Endothelial cell of umbilical vein (primary cell): ENCODE measurements at regions not wholly inside any gene's neighbourhood (a gene's known extent, or its start where the extent isn't known, plus 50 kb on each side); places are given as distances from the start of the nearest gene placed in this dataset.

ENCODE experiments used
- BruUV-seq: library from RNA; stranded (reverse); fragments of 400-500 nt; replicated peaks from 2 replicates; lab custom pipeline; 2021; lab: Mats Ljungman, UMichigan
- CTCF ChIA-PET: fragments of 300-600, 350-600 bp; sonication (Branson Sonifier 250); formaldehyde crosslinking; loops from one replicate; lab custom pipeline; 2021; ENCODE audit warnings: antibody characterized with exemption, inconsistent platforms; lab: Charles Lee
- POLR2A ChIA-PET: fragments of 300-600, 350-600 bp; sonication (Branson Sonifier 250); formaldehyde crosslinking; loops from one replicate; lab custom pipeline; 2021; ENCODE audit warnings: antibody characterized with exemption, inconsistent platforms; lab: Charles Lee
- DNase-seq: peaks from one replicate; pipeline ENCODE4 v3.0.0-alpha.2; 2011; ENCODE audit warnings: low read depth, low spot score
- FAIRE-seq: peaks from 2 replicates; lab custom pipeline; 2011; peaks lifted over from hg19 to GRCh38; lab: Jason Lieb, UNC
- H2AFZ ChIP-seq: 2 replicates; pipeline ENCODE4 v1.6.0; 2012; ENCODE audit warnings: low read depth, low read length, control low read depth, inconsistent platforms
- H3K27ac ChIP-seq: 2 replicates; pipeline ENCODE4 v1.5.1; 2011; ENCODE audit warnings: low read depth, mild to moderate bottlenecking, control low read depth, low read length, moderate library complexity; ENCODE audit not compliant: insufficient read depth
- H3K27me3 ChIP-seq, 2 experiments: 2 replicates each; pipeline versions ENCODE4 v1.6.0 to v1.6.1; 2011; ENCODE audit warnings: low read length in 2 of 2, mixed read lengths in 1 of 2; ENCODE audit not compliant: control insufficient read depth in 2 of 2, insufficient read depth in 2 of 2
- H3K36me3 ChIP-seq, 2 experiments: 2 replicates in 1 of 2; 3 replicates in 1 of 2; pipeline ENCODE4 v1.5.1; 2011; ENCODE audit warnings: low read length in 2 of 2, mild to moderate bottlenecking in 1 of 2, moderate library complexity in 1 of 2; ENCODE audit not compliant: control insufficient read depth in 2 of 2, insufficient read depth in 2 of 2; ENCODE audit errors: extremely low read depth in 1 of 2
- H3K4me1 ChIP-seq: 3 replicates; pipeline ENCODE4 v1.5.1; 2011; ENCODE audit warnings: mild to moderate bottlenecking, low read length; ENCODE audit not compliant: control insufficient read depth, insufficient read depth; ENCODE audit errors: extremely low read depth
- H3K4me2 ChIP-seq: 2 replicates; pipeline ENCODE4 v1.6.1; 2011; ENCODE audit warnings: low read length, control low read depth, mixed read lengths; ENCODE audit not compliant: insufficient read depth
- H3K4me3 ChIP-seq, 3 experiments: fragments of 200-600 bp in 1 of 3; sonication (generic), shearing (Covaris generic) in 1 of 3; replicated peaks in 1 of 3; 2 replicates each; pipeline ENCODE4 v1.5.1; 2011 to 2016; ENCODE audit warnings: control low read depth in 3 of 3, low read length in 3 of 3, mild to moderate bottlenecking in 2 of 3, inconsistent platforms in 1 of 3, low read depth in 1 of 3, moderate library complexity in 1 of 3; ENCODE audit not compliant: insufficient read depth in 1 of 3
- H3K79me2 ChIP-seq: 2 replicates; pipeline ENCODE4 v1.6.0; 2012; ENCODE audit warnings: low read length, inconsistent platforms; ENCODE audit not compliant: control insufficient read depth, insufficient read depth
- H3K9ac ChIP-seq: replicated peaks from 2 replicates; pipeline ENCODE3; 2011; ENCODE audit warnings: low read length, control low read depth; ENCODE audit not compliant: insufficient read depth; ENCODE audit errors: extremely low read depth
- H3K9me1 ChIP-seq: replicated peaks from 3 replicates; pipeline ENCODE4 v1.6.0; 2011; ENCODE audit warnings: mild to moderate bottlenecking, low read length; ENCODE audit not compliant: control insufficient read depth, insufficient read depth; ENCODE audit errors: extremely low read depth
- H3K9me3 ChIP-seq: replicated peaks from 2 replicates; pipeline ENCODE4 v1.5.1; 2012; ENCODE audit warnings: low read length, inconsistent platforms; ENCODE audit not compliant: control insufficient read depth, insufficient read depth
- H4K20me1 ChIP-seq: replicated peaks from 2 replicates; pipeline ENCODE3; 2011; ENCODE audit warnings: mild to moderate bottlenecking, low read length; ENCODE audit not compliant: control insufficient read depth, insufficient read depth; ENCODE audit errors: extremely low read depth
- EZH2 ChIP-seq: IDR thresholded peaks from 2 replicates; pipeline ENCODE4 v1.6.1; 2012; ENCODE audit warnings: borderline replicate concordance, low read depth, mild to moderate bottlenecking, moderate library complexity, low read length, inconsistent platforms; ENCODE audit not compliant: severe bottlenecking
- FOS ChIP-seq: IDR thresholded peaks from 2 replicates; pipeline ENCODE4 v1.6.1; 2011; ENCODE audit warnings: mild to moderate bottlenecking, low read length, moderate library complexity, borderline replicate concordance; ENCODE audit not compliant: insufficient read depth
- GATA2 ChIP-seq: IDR thresholded peaks from 2 replicates; pipeline ENCODE4 v1.7.0; 2011; ENCODE audit warnings: low read depth, mild to moderate bottlenecking, moderate library complexity, mixed read lengths, low read length; ENCODE audit not compliant: insufficient read length, insufficient read depth
- JUN ChIP-seq: IDR thresholded peaks from 2 replicates; pipeline ENCODE4 v1.6.1; 2011; ENCODE audit warnings: borderline replicate concordance, low read depth; ENCODE audit not compliant: insufficient read length, insufficient read depth
- MYC ChIP-seq: IDR thresholded peaks from one replicate; pipeline ENCODE4 v1.6.1; 2011; ENCODE audit warnings: mild to moderate bottlenecking, low read depth, low read length
- POLR2A ChIP-seq: IDR thresholded peaks from 2 replicates; pipeline ENCODE4 v1.6.1; 2012; ENCODE audit warnings: low read depth, mild to moderate bottlenecking, control low read depth, low read length
- POLR2AphosphoS5 ChIP-seq: IDR thresholded peaks from 2 replicates; pipeline ENCODE4 v1.6.1; 2012; ENCODE audit warnings: low read depth, mild to moderate bottlenecking, control low read depth, low read length, moderate library complexity; ENCODE audit not compliant: insufficient read depth
- dilution Hi-C: fragments of 300-500 bp; cut with MboI; formaldehyde crosslinking; loops from one replicate; pipeline ENCODE4 v1.15.0; 2019; ENCODE audit warnings: low sequenced_read_pairs; ENCODE audit not compliant: extremely low pct_ligation_motif_present
- intact Hi-C: fragments of 100-400 bp; cut with micrococcal nuclease; formaldehyde crosslinking; loops from one replicate; pipeline ENCODE4 v1.10.0; 2022
- TF ChIP-seq, protein P1 (sequence below), 2 donors: IDR thresholded peaks; 1 replicate in 1 of 2; 2 replicates in 1 of 2; pipeline ENCODE4 v1.5.1; 2011; ENCODE audit warnings: low read length in 2 of 2, mild to moderate bottlenecking in 2 of 2, moderate library complexity in 2 of 2, control low read depth in 1 of 2, inconsistent platforms in 1 of 2, low read depth in 1 of 2; ENCODE audit not compliant: insufficient read depth in 1 of 2; ENCODE audit errors: extremely low read depth in 1 of 2
- TF ChIP-seq, protein P2 (sequence below): IDR thresholded peaks from 2 replicates; pipeline ENCODE4 v1.6.1; 2011; ENCODE audit not compliant: insufficient read depth, insufficient read length

- FAIRE-seq = no peak
- no peak overlapping the region for H3K4me2 ChIP-seq
- no peaks in the 10 kb centered on the region for H3K79me2 ChIP-seq
- no peaks in the 10 kb centered on the region for H4K20me1 ChIP-seq
- H3K9me3 ChIP-seq = no peaks in the 10 kb centered on the region
- no peaks in the 10 kb centered on the region for H3K27me3 ChIP-seq
- H3K27ac ChIP-seq = no peak overlapping the region
- intact Hi-C loops = no loop called here
- DNase-seq = no peak
- H2AFZ ChIP-seq = no peak overlapping the region
- ChIA-PET POLR2A (no interaction called here), CTCF (no interaction called here)
- no TSS peak for BruUV-seq
- H3K4me1 ChIP-seq = no peaks in the 10 kb centered on the region
- no peak for TF ChIP-seq FOS
- TF ChIP-seq EZH2 = no peak
- TF ChIP-seq, protein P1, sequence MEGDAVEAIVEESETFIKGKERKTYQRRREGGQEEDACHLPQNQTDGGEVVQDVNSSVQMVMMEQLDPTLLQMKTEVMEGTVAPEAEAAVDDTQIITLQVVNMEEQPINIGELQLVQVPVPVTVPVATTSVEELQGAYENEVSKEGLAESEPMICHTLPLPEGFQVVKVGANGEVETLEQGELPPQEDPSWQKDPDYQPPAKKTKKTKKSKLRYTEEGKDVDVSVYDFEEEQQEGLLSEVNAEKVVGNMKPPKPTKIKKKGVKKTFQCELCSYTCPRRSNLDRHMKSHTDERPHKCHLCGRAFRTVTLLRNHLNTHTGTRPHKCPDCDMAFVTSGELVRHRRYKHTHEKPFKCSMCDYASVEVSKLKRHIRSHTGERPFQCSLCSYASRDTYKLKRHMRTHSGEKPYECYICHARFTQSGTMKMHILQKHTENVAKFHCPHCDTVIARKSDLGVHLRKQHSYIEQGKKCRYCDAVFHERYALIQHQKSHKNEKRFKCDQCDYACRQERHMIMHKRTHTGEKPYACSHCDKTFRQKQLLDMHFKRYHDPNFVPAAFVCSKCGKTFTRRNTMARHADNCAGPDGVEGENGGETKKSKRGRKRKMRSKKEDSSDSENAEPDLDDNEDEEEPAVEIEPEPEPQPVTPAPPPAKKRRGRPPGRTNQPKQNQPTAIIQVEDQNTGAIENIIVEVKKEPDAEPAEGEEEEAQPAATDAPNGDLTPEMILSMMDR (IDR thresholded peaks at IDR 0.05; ENCODE audit: extremely low read depth in 1 of 2, insufficient read depth in 1 of 2, low read depth in 1 of 2, low read length in 2 of 2) = no peak
- TF ChIP-seq GATA2 = no peak
- no peak for TF ChIP-seq JUN
- TF ChIP-seq POLR2AphosphoS5 = no peak
- no peak for TF ChIP-seq POLR2A
- TF ChIP-seq, protein P2, sequence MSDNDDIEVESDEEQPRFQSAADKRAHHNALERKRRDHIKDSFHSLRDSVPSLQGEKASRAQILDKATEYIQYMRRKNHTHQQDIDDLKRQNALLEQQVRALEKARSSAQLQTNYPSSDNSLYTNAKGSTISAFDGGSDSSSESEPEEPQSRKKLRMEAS = no peak
- TF ChIP-seq MYC = no peak
- dilution Hi-C loops = no loop called here
- H3K4me3 ChIP-seq = no peak overlapping the region
- no peaks in the 10 kb centered on the region for H3K36me3 ChIP-seq
- H3K9me1 ChIP-seq = no peaks in the 10 kb centered on the region
- no peak overlapping the region for H3K9ac ChIP-seq
These were observed 291.5 kb upstream of the IGFBP3 start for GRCh38 chr7:46212425-46213153.
